ENCODE measurements at regions not wholly inside any gene's neighbourhood (a gene's known extent, or its start where the extent isn't known, plus 50 kb on each side); places are given as distances from the start of the nearest gene placed in this dataset.

- DNase-seq (ENCODE audit: extremely low spot score): peak; percentile 32
- H3K36me3 ChIP-seq (ENCODE audit: insufficient read depth): no peaks in the 10 kb centered on the region
- WGBS: 37% methylated on average over 18 of the region's 18 CpGs
- H3K4me1 ChIP-seq (ENCODE audit: insufficient read depth): no peaks in the 10 kb centered on the region
- no peak overlapping the region for H3K4me3 ChIP-seq (ENCODE audit: low read depth, low read length)
- H3K27ac ChIP-seq (ENCODE audit: low read depth): no peak overlapping the region
Observed at GRCh38 chr1:4083231-4084047, 183.4 kb upstream of the C1orf174 start.

DNA sequence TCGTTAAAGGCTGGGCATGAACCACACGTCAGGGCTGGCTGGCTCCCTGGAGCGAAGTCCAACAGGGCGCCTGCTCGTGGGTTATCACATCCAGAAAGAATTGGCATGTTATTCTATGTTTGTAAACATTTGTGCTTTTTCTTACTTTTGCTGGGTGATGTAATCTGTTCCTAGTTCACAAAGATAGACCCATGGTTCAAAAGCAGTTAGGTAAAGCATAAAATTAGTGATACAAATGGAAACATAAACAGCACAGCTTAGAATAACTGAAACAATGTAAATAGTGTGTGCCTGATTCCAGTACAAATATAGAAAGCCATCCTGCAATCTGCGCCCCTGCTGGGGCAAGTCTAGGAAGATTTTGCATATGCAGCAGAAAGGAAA is 184.0 kb upstream of the C1orf174 start:
- Histone ChIP-seq H3K27ac (ENCODE audit: low read depth) (no peak overlapping the region), H3K36me3 (ENCODE audit: insufficient read depth) (no peaks in the 10 kb centered on the region), H3K4me1 (ENCODE audit: insufficient read depth) (no peaks in the 10 kb centered on the region), H3K4me3 (ENCODE audit: low read depth, low read length) (no peak overlapping the region)
- 44% methylated on average over 6 of the region's 6 CpGs for WGBS
- no peak for DNase-seq (ENCODE audit: extremely low spot score)

DNA sequence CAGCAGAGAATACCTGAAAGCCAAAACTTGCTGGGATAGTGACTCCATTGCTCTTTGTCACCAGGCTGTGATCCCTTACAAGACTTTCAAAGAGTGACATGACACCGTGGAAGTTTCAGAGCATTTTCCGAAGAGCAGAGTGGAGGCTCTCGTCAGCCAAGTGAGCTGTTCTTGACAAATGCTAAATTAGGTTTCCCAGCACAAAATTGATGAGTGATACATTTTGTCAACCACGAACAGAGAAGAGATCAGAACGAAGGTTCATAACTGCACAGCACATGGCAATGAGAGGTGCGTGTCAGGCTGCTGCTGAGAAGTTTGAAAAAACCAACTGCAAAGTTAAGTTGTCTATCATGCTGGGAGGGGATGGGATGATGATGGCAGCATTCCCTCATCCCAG is 184.4 kb upstream of the C1orf174 start:
- no peak for DNase-seq (ENCODE audit: extremely low spot score)
- Histone ChIP-seq H3K4me3 (ENCODE audit: low read depth, low read length) (no peak overlapping the region), H3K4me1 (ENCODE audit: insufficient read depth) (no peaks in the 10 kb centered on the region), H3K27ac (ENCODE audit: low read depth) (no peak overlapping the region), H3K36me3 (ENCODE audit: insufficient read depth) (no peaks in the 10 kb centered on the region)
- WGBS: 76% methylated on average over 6 of the region's 6 CpGs

- no peaks in the 10 kb centered on the region for H3K4me1 ChIP-seq (ENCODE audit: insufficient read depth)
- H3K27ac ChIP-seq (ENCODE audit: low read depth): no peak overlapping the region
- WGBS: 90% methylated on average over 6 of the region's 6 CpGs
- no peak for DNase-seq (ENCODE audit: extremely low spot score)
- H3K4me3 ChIP-seq (ENCODE audit: low read depth, low read length): no peak overlapping the region
- H3K36me3 ChIP-seq (ENCODE audit: insufficient read depth): no peaks in the 10 kb centered on the region
Observed at GRCh38 chr1:4084896-4085295, 184.8 kb upstream of the C1orf174 start.

DNA sequence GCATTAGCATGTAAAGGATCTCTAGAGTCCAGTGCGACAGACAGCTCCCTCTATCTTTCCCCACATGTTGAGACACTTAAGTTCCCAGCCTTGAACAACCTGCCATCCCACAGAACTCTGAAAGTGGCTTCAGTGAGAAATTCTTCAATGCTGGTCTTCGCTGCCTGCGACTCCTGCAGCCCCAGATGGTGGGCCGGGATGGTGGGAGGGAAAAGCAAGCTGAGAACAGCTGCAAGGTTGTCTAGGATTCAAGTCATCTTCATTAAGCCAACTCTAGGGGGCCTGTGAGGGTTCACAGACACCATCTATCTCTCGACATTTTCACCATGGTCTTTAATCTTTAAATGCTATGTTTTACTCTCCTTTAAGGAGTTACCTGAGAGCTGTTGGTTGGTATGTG is 185.5 kb upstream of the C1orf174 start:
- Histone ChIP-seq H3K4me1 (ENCODE audit: insufficient read depth) (no peaks in the 10 kb centered on the region), H3K4me3 (ENCODE audit: low read depth, low read length) (no peak overlapping the region), H3K27ac (ENCODE audit: low read depth) (no peak overlapping the region), H3K36me3 (ENCODE audit: insufficient read depth) (no peaks in the 10 kb centered on the region)
- WGBS: 80% methylated on average over 5 of the region's 5 CpGs
- no peak for DNase-seq (ENCODE audit: extremely low spot score)

DNA sequence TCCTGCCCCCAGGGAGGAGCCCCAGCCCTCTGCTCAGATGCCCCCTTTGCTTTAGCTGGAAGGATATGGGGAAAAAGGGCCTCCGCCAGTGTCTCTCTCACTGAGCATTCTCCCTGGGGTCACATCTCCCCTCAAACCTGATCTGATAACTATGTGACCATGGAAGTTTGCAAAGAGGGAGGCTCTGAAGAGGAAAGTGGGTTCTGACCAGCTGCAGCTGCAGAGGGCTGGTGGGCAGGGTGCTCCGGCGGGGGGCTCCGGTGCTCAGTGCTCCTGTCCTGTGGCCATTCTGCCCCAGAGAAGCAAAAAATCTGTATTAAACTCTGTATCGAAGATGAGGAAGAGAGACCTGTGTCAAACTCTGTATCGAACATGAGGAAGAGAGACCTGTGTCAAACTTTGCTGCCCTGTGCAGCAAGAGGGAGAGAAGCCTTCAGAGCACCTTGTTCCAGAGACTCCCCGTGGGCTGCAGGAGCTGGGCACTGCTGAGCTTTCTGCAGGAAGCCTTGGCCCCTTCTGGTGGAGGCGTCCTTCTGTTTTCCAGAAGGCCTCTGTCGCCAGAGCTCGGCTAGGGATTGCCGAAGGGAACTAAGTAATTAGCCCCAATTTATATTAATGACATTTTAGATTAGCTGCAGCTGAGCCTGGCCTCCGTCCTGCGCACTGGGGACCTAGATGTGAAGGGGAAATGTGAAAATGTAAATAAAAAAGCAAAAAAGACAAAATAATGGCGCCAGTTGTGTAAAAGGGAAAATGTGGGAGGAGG is 186.2 kb upstream of the C1orf174 start:
- Histone ChIP-seq H3K4me3 (ENCODE audit: low read depth, low read length) (no peak overlapping the region), H3K4me1 (ENCODE audit: insufficient read depth) (no peaks in the 10 kb centered on the region), H3K27ac (ENCODE audit: low read depth) (no peak overlapping the region), H3K36me3 (ENCODE audit: insufficient read depth) (no peaks in the 10 kb centered on the region)
- no peak for DNase-seq (ENCODE audit: extremely low spot score)
- 84% methylated on average over 14 of the region's 14 CpGs for WGBS

DNA sequence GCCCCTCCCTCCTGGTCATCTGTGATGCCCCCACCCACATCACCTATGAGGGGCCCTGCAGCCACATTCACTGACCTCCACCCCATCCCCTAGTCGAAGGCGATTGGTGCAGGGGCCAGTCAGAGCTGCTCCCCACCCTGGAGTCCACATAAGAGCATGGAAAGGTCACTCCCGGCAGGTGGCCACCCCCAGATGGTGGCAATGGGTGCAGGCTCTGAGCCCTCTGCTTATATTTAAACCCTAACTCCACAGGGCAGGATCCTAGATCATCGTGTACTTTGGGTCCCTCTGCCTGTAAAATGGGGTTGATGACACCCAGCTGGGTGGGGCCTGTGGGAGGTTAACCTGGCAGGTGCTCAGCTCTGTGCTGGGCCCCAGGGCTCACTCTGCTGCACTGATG is 186.8 kb upstream of the C1orf174 start:
- Histone ChIP-seq H3K27ac (ENCODE audit: low read depth) (no peak overlapping the region), H3K4me1 (ENCODE audit: insufficient read depth) (no peaks in the 10 kb centered on the region), H3K36me3 (ENCODE audit: insufficient read depth) (no peaks in the 10 kb centered on the region), H3K4me3 (ENCODE audit: low read depth, low read length) (no peak overlapping the region)
- WGBS: 93% methylated on average over 4 of the region's 4 CpGs
- DNase-seq (ENCODE audit: extremely low spot score): no peak

DNA sequence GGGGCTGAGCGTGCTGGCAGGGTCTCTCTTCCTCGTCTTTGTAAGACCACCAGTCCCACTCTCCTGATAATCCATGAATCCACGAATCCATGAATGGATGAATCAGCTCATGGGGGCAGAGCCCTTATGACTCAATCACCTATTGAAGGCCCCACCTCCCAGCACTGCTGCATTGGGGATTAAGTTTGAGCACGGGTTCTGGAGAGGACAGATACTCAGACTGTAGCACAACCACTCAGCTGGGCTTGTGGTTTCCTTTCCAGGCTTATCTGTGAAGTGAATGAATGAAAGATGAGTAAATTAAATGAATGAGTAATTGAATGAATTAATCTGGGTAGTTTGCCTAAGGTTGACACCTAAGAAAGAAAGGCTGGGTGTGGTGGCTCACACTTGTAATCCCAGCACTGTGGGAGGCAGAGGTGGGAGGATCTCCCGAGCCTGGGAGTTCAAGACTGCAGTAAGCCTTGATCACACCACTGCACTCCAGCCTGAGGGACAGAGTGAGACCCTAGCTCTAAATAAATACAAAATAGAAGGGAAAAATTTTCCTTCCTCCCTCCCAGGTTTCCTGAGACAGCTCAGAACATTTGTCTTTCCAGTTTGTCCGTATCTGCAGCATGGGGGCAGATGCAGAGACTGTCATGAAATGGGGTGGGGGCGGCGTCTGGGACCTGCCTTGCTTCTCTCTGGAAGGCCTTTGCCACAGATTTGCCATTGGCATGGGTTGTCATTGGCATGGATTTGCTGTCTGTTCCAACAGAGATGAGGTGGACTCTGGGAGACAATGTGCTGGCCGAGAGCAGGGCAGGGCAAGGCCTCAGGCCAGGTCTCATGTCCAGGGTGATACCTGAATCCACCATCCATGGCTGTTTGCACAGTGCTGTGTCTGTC is 187.7 kb upstream of the C1orf174 start:
- H3K27ac ChIP-seq (ENCODE audit: low read depth): no peak overlapping the region
- WGBS: 73% methylated on average over 9 of the region's 9 CpGs
- DNase-seq (ENCODE audit: extremely low spot score): no peak
- no peaks in the 10 kb centered on the region for H3K36me3 ChIP-seq (ENCODE audit: insufficient read depth)
- no peak overlapping the region for H3K4me3 ChIP-seq (ENCODE audit: low read depth, low read length)
- no peaks in the 10 kb centered on the region for H3K4me1 ChIP-seq (ENCODE audit: insufficient read depth)

DNA sequence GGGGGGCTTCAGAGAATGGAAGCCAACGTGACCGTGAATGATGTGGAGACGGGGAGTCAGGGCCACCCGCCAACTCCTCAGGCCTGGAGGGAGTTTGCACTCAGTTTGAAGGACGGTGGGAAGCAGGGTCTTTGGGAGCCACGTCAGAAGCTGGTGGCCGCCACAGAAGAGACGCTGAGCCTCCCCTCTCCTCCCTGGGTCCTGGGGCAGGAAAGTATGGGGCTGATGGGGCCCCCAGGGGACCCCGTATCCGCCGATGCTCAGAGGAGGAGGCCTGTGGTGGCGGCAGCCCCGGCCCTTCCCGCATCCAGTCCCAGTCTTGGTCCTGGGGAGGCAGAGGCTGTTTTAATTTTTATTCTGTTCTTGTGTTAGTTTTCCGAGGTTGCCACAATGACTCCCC is 188.6 kb upstream of the C1orf174 start:
- Histone ChIP-seq H3K4me3 (ENCODE audit: low read depth, low read length) (no peak overlapping the region), H3K36me3 (ENCODE audit: insufficient read depth) (no peaks in the 10 kb centered on the region), H3K4me1 (ENCODE audit: insufficient read depth) (no peaks in the 10 kb centered on the region), H3K27ac (ENCODE audit: low read depth) (no peak overlapping the region)
- WGBS: 88% methylated on average over 15 of the region's 15 CpGs
- DNase-seq (ENCODE audit: extremely low spot score): no peak

GRCh38 chr1:4089421-4090175 is 189.5 kb upstream of the C1orf174 start:
- WGBS: 89% methylated on average over 15 of the region's 15 CpGs
- H3K36me3 ChIP-seq (ENCODE audit: insufficient read depth): no peaks in the 10 kb centered on the region
- DNase-seq (ENCODE audit: extremely low spot score): no peak
- H3K27ac ChIP-seq (ENCODE audit: low read depth): no peak overlapping the region
- H3K4me3 ChIP-seq (ENCODE audit: low read depth, low read length): no peak overlapping the region
- no peaks in the 10 kb centered on the region for H3K4me1 ChIP-seq (ENCODE audit: insufficient read depth)

GRCh38 chr1:4090556-4090955 is 190.5 kb upstream of the C1orf174 start:
- Histone ChIP-seq H3K4me1 (ENCODE audit: insufficient read depth) (no peaks in the 10 kb centered on the region), H3K36me3 (ENCODE audit: insufficient read depth) (no peaks in the 10 kb centered on the region), H3K4me3 (ENCODE audit: low read depth, low read length) (no peak overlapping the region), H3K27ac (ENCODE audit: low read depth) (no peak overlapping the region)
- no peak for DNase-seq (ENCODE audit: extremely low spot score)
- WGBS: 83% methylated on average over 5 of the region's 5 CpGs

GRCh38 chr1:4090976-4091660 is 191.0 kb upstream of the C1orf174 start:
- DNase-seq (ENCODE audit: extremely low spot score): no peak
- Histone ChIP-seq H3K27ac (ENCODE audit: low read depth) (no peak overlapping the region), H3K4me1 (ENCODE audit: insufficient read depth) (no peaks in the 10 kb centered on the region), H3K36me3 (ENCODE audit: insufficient read depth) (no peaks in the 10 kb centered on the region), H3K4me3 (ENCODE audit: low read depth, low read length) (no peak overlapping the region)
- WGBS: 79% methylated on average over 6 of the region's 6 CpGs

DNA sequence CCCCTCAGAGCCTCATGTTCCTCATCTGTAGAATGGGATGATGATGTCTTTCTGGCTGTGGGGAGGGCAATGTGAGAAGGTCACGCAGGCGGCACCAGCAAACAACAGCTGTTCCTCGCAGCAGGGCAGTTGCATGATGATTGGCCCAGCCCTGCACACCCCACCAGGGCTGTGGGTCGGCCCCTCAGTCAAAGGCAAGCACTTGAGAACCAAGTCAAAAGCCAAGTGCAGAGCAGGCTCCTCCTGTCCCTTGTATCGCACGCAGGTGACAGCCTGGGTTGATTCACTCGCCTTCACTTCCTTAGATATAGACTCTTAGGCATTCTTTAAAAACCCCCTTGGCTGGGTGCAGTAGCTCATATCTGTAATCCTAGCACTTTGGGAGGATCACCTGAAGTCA is 191.9 kb upstream of the C1orf174 start:
- WGBS: 90% methylated on average over 7 of the region's 7 CpGs
- no peak for DNase-seq (ENCODE audit: extremely low spot score)
- Histone ChIP-seq H3K36me3 (ENCODE audit: insufficient read depth) (no peaks in the 10 kb centered on the region), H3K4me1 (ENCODE audit: insufficient read depth) (no peaks in the 10 kb centered on the region), H3K27ac (ENCODE audit: low read depth) (no peak overlapping the region), H3K4me3 (ENCODE audit: low read depth, low read length) (no peak overlapping the region)

All from urinary bladder (tissue), 3 donors.